ENCODE measurements at regions not wholly inside any gene's neighbourhood (a gene's known extent, or its start where the extent isn't known, plus 50 kb on each side); places are given as distances from the start of the nearest gene placed in this dataset.

GRCh38 chr3:107992976-107993684, 97.7 kb downstream of the CD47 start:
- Histone ChIP-seq H3K4me1 (ENCODE audit: control insufficient read depth, insufficient read depth, low read length, poor library complexity, severe bottlenecking) (peaks cover 7% of the 10 kb centered on the region), H3K36me3 (ENCODE audit: control insufficient read depth, insufficient read depth, low read length) (no peaks in the 10 kb centered on the region), H3K9me3 (ENCODE audit: control insufficient read depth in 2 of 2, low read length in 2 of 2) (no peaks in the 10 kb centered on the region), H3K27ac (ENCODE audit: insufficient read depth, low read length, poor library complexity, severe bottlenecking) (no peak overlapping the region), H3K4me3 (ENCODE audit: low read depth, low read length) (no peak overlapping the region), H3K27me3 (ENCODE audit: control insufficient read depth, insufficient read depth, low read length) (no peaks in the 10 kb centered on the region)
- no peak for DNase-seq
- peak in 1 of 2 donors; percentile 12 for ATAC-seq (ENCODE audit: low read depth in 2 of 2)
- Mint-ChIP-seq H3K27me3 (peaks cover 10% of the 10 kb centered on the region), H3K9me3 (peaks cover 0 to 6% (median 0%) of the 10 kb centered on the region in 7 donors), H3K4me1 (peaks cover 5 to 21% (median 10%) of the 10 kb centered on the region in 4 donors), H3K36me3 (no peaks in the 10 kb centered on the region), H3K4me3 (no peak overlapping the region), H3K27ac (no peak overlapping the region)

DNA sequence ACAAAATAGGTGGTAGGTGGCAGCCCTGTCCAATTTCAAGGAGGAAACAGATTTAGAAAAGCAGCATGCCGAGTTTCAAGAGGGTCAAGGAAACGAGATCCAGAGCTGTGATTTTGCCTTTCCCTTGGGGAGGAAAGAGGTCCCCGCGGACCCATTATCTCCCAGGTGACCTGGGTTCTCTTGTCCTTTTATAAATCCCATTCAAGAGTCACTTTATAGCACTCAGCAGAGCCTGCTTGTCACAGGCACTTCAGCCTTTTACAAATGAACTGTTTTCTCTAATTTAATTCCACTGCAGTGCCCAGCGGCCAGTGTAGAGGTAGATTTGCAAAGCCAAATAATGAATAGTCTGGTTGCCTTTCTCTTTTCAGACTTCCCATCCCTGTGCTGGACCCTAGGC, 99.9 kb downstream of the CD47 start:
- DNase-seq = no peak
- H3K4me1 Mint-ChIP-seq = peaks cover 5 to 35% (median 24%) of the 10 kb centered on the region in 4 donors
- no peak overlapping the region for H3K4me3 Mint-ChIP-seq
- Histone ChIP-seq H3K9me3 (ENCODE audit: control insufficient read depth in 2 of 2, low read length in 2 of 2) (no peaks in the 10 kb centered on the region), H3K36me3 (ENCODE audit: control insufficient read depth, insufficient read depth, low read length) (no peaks in the 10 kb centered on the region), H3K27ac (ENCODE audit: insufficient read depth, low read length, poor library complexity, severe bottlenecking) (no peak overlapping the region), H3K4me1 (ENCODE audit: control insufficient read depth, insufficient read depth, low read length, poor library complexity, severe bottlenecking) (peaks cover 22% of the 10 kb centered on the region), H3K4me3 (ENCODE audit: low read depth, low read length) (no peak overlapping the region), H3K27me3 (ENCODE audit: control insufficient read depth, insufficient read depth, low read length) (no peaks in the 10 kb centered on the region)
- no peak for ATAC-seq (ENCODE audit: low read depth in 2 of 2)
- H3K9me3 Mint-ChIP-seq = peaks cover 0 to 2% (median 0%) of the 10 kb centered on the region in 7 donors
- peaks cover 6% of the 10 kb centered on the region for H3K27me3 Mint-ChIP-seq
- H3K27ac Mint-ChIP-seq = no peak overlapping the region
- no peaks in the 10 kb centered on the region for H3K36me3 Mint-ChIP-seq

DNA sequence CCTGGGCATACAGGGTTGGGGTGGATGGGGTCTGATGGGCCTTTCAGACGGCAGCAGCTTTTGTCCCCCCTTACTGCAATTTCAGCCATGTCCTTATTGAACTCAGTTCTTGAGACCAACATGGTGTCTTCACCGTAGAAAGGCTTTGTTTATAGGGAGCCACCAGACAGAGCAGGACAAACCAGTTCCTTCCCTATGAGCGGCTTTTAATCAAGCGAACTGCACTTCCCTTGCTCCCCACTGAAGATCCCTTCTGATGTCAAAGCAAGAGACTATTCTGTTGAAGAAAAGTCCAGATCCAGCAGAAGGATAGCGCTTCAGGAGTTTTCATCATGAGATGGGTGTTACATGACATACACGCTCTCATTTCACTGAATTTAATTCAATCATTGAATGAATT, 100.4 kb downstream of the CD47 start:
- no peaks in the 10 kb centered on the region for H3K27me3 ChIP-seq (ENCODE audit: control insufficient read depth, insufficient read depth, low read length)
- H3K4me1 Mint-ChIP-seq = peaks cover 9 to 39% (median 28%) of the 10 kb centered on the region in 4 donors
- H3K36me3 ChIP-seq (ENCODE audit: control insufficient read depth, insufficient read depth, low read length) = no peaks in the 10 kb centered on the region
- no peak overlapping the region for H3K4me3 ChIP-seq (ENCODE audit: low read depth, low read length)
- H3K36me3 Mint-ChIP-seq = no peaks in the 10 kb centered on the region
- peaks cover 0 to 2% (median 0%) of the 10 kb centered on the region in 7 donors for H3K9me3 Mint-ChIP-seq
- ATAC-seq (ENCODE audit: low read depth in 2 of 2) = no peak
- no peak overlapping the region for H3K4me3 Mint-ChIP-seq
- H3K27ac Mint-ChIP-seq = no peak overlapping the region
- H3K9me3 ChIP-seq (ENCODE audit: control insufficient read depth in 2 of 2, low read length in 2 of 2) = no peaks in the 10 kb centered on the region
- H3K4me1 ChIP-seq (ENCODE audit: control insufficient read depth, insufficient read depth, low read length, poor library complexity, severe bottlenecking) = peaks cover 27% of the 10 kb centered on the region
- no peak overlapping the region for H3K27ac ChIP-seq (ENCODE audit: insufficient read depth, low read length, poor library complexity, severe bottlenecking)
- peaks cover 2% of the 10 kb centered on the region for H3K27me3 Mint-ChIP-seq
- DNase-seq = no peak

DNA sequence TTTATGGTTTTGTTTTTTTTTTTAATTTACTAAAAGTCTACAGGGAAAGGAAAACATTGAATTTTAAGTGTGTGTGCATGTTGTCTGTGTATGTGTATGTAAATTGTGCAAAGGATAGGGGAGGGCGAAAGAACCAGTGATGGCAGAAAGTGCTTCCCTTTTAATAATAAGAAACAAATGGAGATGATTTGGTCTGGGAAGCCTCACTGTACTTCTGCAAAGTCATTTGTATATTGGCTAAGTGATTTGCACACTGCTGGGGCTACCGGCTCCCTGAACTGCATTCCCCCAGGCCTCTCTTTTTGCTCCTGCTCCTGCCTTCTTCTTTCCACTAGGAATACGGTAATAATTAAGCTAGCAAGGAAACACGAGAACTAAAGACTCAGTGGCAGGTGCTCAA, 101.2 kb downstream of the CD47 start:
- no peak for ATAC-seq (ENCODE audit: low read depth in 2 of 2)
- no peaks in the 10 kb centered on the region for H3K36me3 Mint-ChIP-seq
- no peak for DNase-seq
- peaks cover 13 to 44% (median 32%) of the 10 kb centered on the region in 4 donors for H3K4me1 Mint-ChIP-seq
- no peak overlapping the region for H3K4me3 Mint-ChIP-seq
- peak overlapping the region in 2 of 3 donors; percentile 29 to 69 for H3K27ac Mint-ChIP-seq
- H3K27me3 Mint-ChIP-seq = no peaks in the 10 kb centered on the region
- no peak overlapping the region for H3K4me3 ChIP-seq (ENCODE audit: low read depth, low read length)
- peaks cover 0 to 2% (median 0%) of the 10 kb centered on the region in 7 donors for H3K9me3 Mint-ChIP-seq
- peaks cover 30% of the 10 kb centered on the region for H3K4me1 ChIP-seq (ENCODE audit: control insufficient read depth, insufficient read depth, low read length, poor library complexity, severe bottlenecking)
- no peak overlapping the region for H3K27ac ChIP-seq (ENCODE audit: insufficient read depth, low read length, poor library complexity, severe bottlenecking)
- H3K9me3 ChIP-seq (ENCODE audit: control insufficient read depth in 2 of 2, low read length in 2 of 2) = no peaks in the 10 kb centered on the region
- no peaks in the 10 kb centered on the region for H3K27me3 ChIP-seq (ENCODE audit: control insufficient read depth, insufficient read depth, low read length)
- H3K36me3 ChIP-seq (ENCODE audit: control insufficient read depth, insufficient read depth, low read length) = no peaks in the 10 kb centered on the region

GRCh38 chr3:107988460-107989175, 102.2 kb downstream of the CD47 start:
- ATAC-seq (ENCODE audit: low read depth in 2 of 2) = peak; percentile 58 to 74

DNA sequence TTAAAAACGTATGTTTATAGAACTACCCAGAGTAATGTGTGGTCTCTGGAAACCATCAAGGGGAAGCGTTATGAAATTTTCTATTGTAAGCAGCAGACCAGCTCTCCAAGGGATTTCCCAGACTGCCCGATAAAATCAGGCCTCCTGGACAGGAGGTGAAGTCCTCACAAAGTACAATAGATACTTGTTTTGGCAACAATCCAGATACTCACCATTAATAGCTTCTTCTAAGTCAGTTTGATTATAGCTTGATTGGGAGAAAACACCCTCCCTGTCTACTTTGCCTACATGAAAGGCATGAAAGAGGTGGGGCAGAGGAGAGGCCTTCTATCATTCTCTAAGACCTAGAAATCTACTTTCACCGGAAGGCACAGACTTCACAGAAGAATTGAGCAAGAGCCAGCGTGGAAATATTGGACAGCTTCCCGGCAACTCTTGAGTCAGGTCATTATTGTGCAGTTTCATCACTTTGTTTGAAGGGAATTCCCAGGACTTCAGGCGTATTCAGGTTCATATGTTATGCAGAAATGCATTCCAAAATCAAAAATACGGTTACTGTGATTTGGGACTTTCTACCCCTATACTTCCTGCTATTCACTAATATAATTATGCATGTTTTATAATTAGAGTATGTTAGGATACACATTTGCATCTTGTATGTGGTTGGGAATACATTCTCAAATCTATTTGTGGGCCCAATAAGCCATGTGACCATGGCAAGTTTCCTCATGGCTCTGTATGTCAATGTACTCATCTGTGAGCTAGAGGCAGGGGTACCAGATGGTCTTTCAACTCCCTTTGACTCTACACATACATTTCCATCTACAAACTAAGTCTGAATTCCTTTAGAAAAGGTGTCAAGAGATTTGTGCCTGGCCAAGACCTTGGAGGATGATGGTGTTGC, 103.5 kb downstream of the CD47 start:
- H3K9me3 ChIP-seq (ENCODE audit: control insufficient read depth in 2 of 2, low read length in 2 of 2) = no peaks in the 10 kb centered on the region
- Mint-ChIP-seq H3K4me1 (peaks cover 13 to 45% (median 32%) of the 10 kb centered on the region in 4 donors), H3K4me3 (peak overlapping the region in 1 of 4 donors; percentile 64), H3K27ac (peak overlapping the region; percentile 36 to 76 (median 75)), H3K9me3 (peaks cover 0 to 3% (median 0%) of the 10 kb centered on the region in 7 donors), H3K27me3 (no peaks in the 10 kb centered on the region), H3K36me3 (no peaks in the 10 kb centered on the region)
- no peak overlapping the region for H3K4me3 ChIP-seq (ENCODE audit: low read depth, low read length)
- no peak for ATAC-seq (ENCODE audit: low read depth in 2 of 2)
- peak in 1 of 3 donors; percentile 20 for DNase-seq
- peaks cover 30% of the 10 kb centered on the region for H3K4me1 ChIP-seq (ENCODE audit: control insufficient read depth, insufficient read depth, low read length, poor library complexity, severe bottlenecking)
- H3K27me3 ChIP-seq (ENCODE audit: control insufficient read depth, insufficient read depth, low read length) = no peaks in the 10 kb centered on the region
- no peaks in the 10 kb centered on the region for H3K36me3 ChIP-seq (ENCODE audit: control insufficient read depth, insufficient read depth, low read length)
- H3K27ac ChIP-seq (ENCODE audit: insufficient read depth, low read length, poor library complexity, severe bottlenecking) = no peak overlapping the region

More at GRCh38 chr3:107988460-107989175, 102.2 kb downstream of the CD47 start:
- Histone ChIP-seq H3K4me1 (ENCODE audit: control insufficient read depth, insufficient read depth, low read length, poor library complexity, severe bottlenecking) (peaks cover 30% of the 10 kb centered on the region), H3K27me3 (ENCODE audit: control insufficient read depth, insufficient read depth, low read length) (no peaks in the 10 kb centered on the region), H3K36me3 (ENCODE audit: control insufficient read depth, insufficient read depth, low read length) (no peaks in the 10 kb centered on the region), H3K27ac (ENCODE audit: insufficient read depth, low read length, poor library complexity, severe bottlenecking) (no peak overlapping the region), H3K4me3 (ENCODE audit: low read depth, low read length) (no peak overlapping the region), H3K9me3 (ENCODE audit: control insufficient read depth in 2 of 2, low read length in 2 of 2) (no peaks in the 10 kb centered on the region)
- Mint-ChIP-seq H3K27ac (peak overlapping the region; percentile 7 to 90 (median 69)), H3K4me3 (peak overlapping the region; percentile 53 to 83 (median 64)), H3K9me3 (peaks cover 0 to 2% (median 0%) of the 10 kb centered on the region in 7 donors), H3K27me3 (no peaks in the 10 kb centered on the region), H3K4me1 (peaks cover 13 to 43% (median 32%) of the 10 kb centered on the region in 4 donors), H3K36me3 (no peaks in the 10 kb centered on the region)
- peak in 1 of 3 donors; percentile 68 for DNase-seq

GRCh38 chr3:107986505-107986904, 104.3 kb downstream of the CD47 start:
- Mint-ChIP-seq H3K4me3 (peak overlapping the region in 1 of 4 donors; percentile 64), H3K4me1 (peaks cover 13 to 45% (median 33%) of the 10 kb centered on the region in 4 donors), H3K36me3 (no peaks in the 10 kb centered on the region), H3K27me3 (no peaks in the 10 kb centered on the region), H3K9me3 (peaks cover 0 to 3% (median 0%) of the 10 kb centered on the region in 7 donors), H3K27ac (peak overlapping the region in 2 of 3 donors; percentile 36 to 75)
- no peaks in the 10 kb centered on the region for H3K36me3 ChIP-seq (ENCODE audit: control insufficient read depth, insufficient read depth, low read length)
- H3K4me3 ChIP-seq (ENCODE audit: low read depth, low read length) = no peak overlapping the region
- DNase-seq (no peak), ATAC-seq (ENCODE audit: low read depth in 2 of 2) (no peak)
- H3K9me3 ChIP-seq (ENCODE audit: control insufficient read depth in 2 of 2, low read length in 2 of 2) = no peaks in the 10 kb centered on the region
- H3K27me3 ChIP-seq (ENCODE audit: control insufficient read depth, insufficient read depth, low read length) = no peaks in the 10 kb centered on the region
- H3K27ac ChIP-seq (ENCODE audit: insufficient read depth, low read length, poor library complexity, severe bottlenecking) = no peak overlapping the region
- peaks cover 30% of the 10 kb centered on the region for H3K4me1 ChIP-seq (ENCODE audit: control insufficient read depth, insufficient read depth, low read length, poor library complexity, severe bottlenecking)

Data from CD4-positive, CD25-positive, alpha-beta regulatory T cell (primary cell).